GM12878 (cell line): ENCODE measurements at regions not wholly inside any gene's neighbourhood (a gene's known extent, or its start where the extent isn't known, plus 50 kb on each side); places are given as distances from the start of the nearest gene placed in this dataset.

Experiments
- ATAC-seq: fragments of 200-7000 bp; cut with Tn5 transposase; 3 replicates; pipeline ENCODE4 v1.9.1; 2020; ENCODE audit warnings: mild to moderate bottlenecking, moderate library complexity
- BruUV-seq: library from RNA; stranded (reverse); fragments of 400-500 nt; replicated peaks from 2 replicates; lab custom pipeline; 2021; lab: Mats Ljungman, UMichigan
- CTCF ChIA-PET: fragments of 300-600 bp; sonication (Branson Sonifier 250); formaldehyde crosslinking; extraction: SDS; loops from one replicate; lab custom pipeline; 2021; ENCODE audit warnings: inconsistent platforms; lab: Yijun Ruan, JAX
- POLR2A ChIA-PET: fragments of 350-600 bp; formaldehyde crosslinking; extraction: SDS; loops from one replicate; lab custom pipeline; 2021; ENCODE audit warnings: inconsistent platforms; lab: Charles Lee
- RAD21 ChIA-PET: fragments of 300-600 bp; sonication (Branson Sonifier 250); formaldehyde crosslinking; loops from one replicate; lab custom pipeline; 2023; ENCODE audit warnings: antibody characterized with exemption; ENCODE audit not compliant: unreplicated experiment; lab: Charles Lee
- SMC1A ChIA-PET: fragments of 300-600 bp; sonication (Branson Sonifier 250); formaldehyde crosslinking; loops from one replicate; lab custom pipeline; 2023; ENCODE audit not compliant: unreplicated experiment, uncharacterized antibody; lab: Charles Lee
- DNase-seq: peaks from one replicate; pipeline ENCODE4 v3.0.0-alpha.2; 2011; ENCODE audit warnings: low read depth, low spot score
- FAIRE-seq: peaks from 3 replicates; lab custom pipeline; 2011; peaks lifted over from hg19 to GRCh38; lab: Jason Lieb, UNC
- H2AFZ ChIP-seq: 2 replicates; pipeline ENCODE4 v1.6.0; 2011; ENCODE audit warnings: low read depth, low read length, control low read depth; ENCODE audit not compliant: control insufficient read depth
- H3K27ac ChIP-seq: 2 replicates; pipeline ENCODE4 v1.5.1; 2011; ENCODE audit warnings: control low read depth; ENCODE audit not compliant: control insufficient read depth, insufficient read depth
- H3K27me3 ChIP-seq, 2 experiments: replicated peaks in 1 of 2; 2 replicates each; pipeline versions ENCODE4 v1.6.0 to v1.6.1; 2011; ENCODE audit warnings: low read length in 1 of 2; ENCODE audit not compliant: control insufficient read depth in 2 of 2, insufficient read depth in 2 of 2
- H3K36me3 ChIP-seq, 2 experiments: 2 replicates each; pipeline ENCODE4 v1.5.1; 2011; ENCODE audit warnings: low read length in 1 of 2; ENCODE audit not compliant: control insufficient read depth in 2 of 2, insufficient read depth in 2 of 2
- H3K4me1 ChIP-seq: 2 replicates; pipeline ENCODE4 v1.6.1; 2011; ENCODE audit warnings: mild to moderate bottlenecking, low read length, moderate library complexity, mixed read lengths; ENCODE audit not compliant: control insufficient read depth, insufficient read depth
- H3K4me2 ChIP-seq: 2 replicates; pipeline ENCODE4 v1.6.0; 2011; ENCODE audit warnings: control low read depth; ENCODE audit not compliant: control insufficient read depth, insufficient read depth
- H3K4me3 ChIP-seq: fragments of 200-600 bp; sonication (generic); 2 replicates; pipeline ENCODE4 v1.5.1; 2016
- H3K79me2 ChIP-seq: 2 replicates; pipeline ENCODE4 v1.6.0; 2011; ENCODE audit warnings: low read length; ENCODE audit not compliant: control insufficient read depth, insufficient read depth
- H3K9ac ChIP-seq: 2 replicates; pipeline ENCODE4 v1.8.0; 2011; ENCODE audit warnings: low read length, control low read depth, mixed read lengths; ENCODE audit not compliant: control insufficient read depth, insufficient read depth
- H3K9me3 ChIP-seq: replicated peaks from 3 replicates; pipeline ENCODE4 v1.5.1; 2011; ENCODE audit warnings: mild to moderate bottlenecking, low read length; ENCODE audit not compliant: control insufficient read depth, insufficient read depth
- H4K20me1 ChIP-seq: 2 replicates; pipeline ENCODE4 v1.6.0; 2011; ENCODE audit not compliant: control insufficient read depth, insufficient read depth
- BCL3 ChIP-seq: IDR thresholded peaks from 2 replicates; pipeline ENCODE4 v1.6.1; 2011; ENCODE audit warnings: borderline replicate concordance, low read depth, mild to moderate bottlenecking, moderate library complexity, low read length; ENCODE audit not compliant: insufficient read depth, poor library complexity, severe bottlenecking
- CTCF ChIP-seq, 3 experiments: IDR thresholded peaks in 2 of 3; conservative IDR thresholded peaks in 1 of 3; 2 replicates each; pipeline ENCODE4 v1.5.1; 2011; ENCODE audit warnings: low read depth in 3 of 3, low read length in 3 of 3, mild to moderate bottlenecking in 3 of 3, control low read depth in 2 of 3, moderate library complexity in 2 of 3, inconsistent platforms in 1 of 3, mixed read lengths in 1 of 3; ENCODE audit not compliant: control insufficient read depth in 2 of 3, insufficient read depth in 1 of 3; ENCODE audit errors: extremely low read depth in 1 of 3
- GABPA ChIP-seq: IDR thresholded peaks from 2 replicates; pipeline ENCODE4 v1.6.1; 2014; ENCODE audit warnings: antibody characterized with exemption, low read depth, mild to moderate bottlenecking, inconsistent platforms
- HDGF ChIP-seq: fragments of 450-650 bp; IDR thresholded peaks from 2 replicates; pipeline ENCODE4 v1.6.1; 2016; ENCODE audit warnings: antibody characterized with exemption
- MXI1 ChIP-seq: fragments of 150-350 bp; IDR thresholded peaks from 2 replicates; pipeline ENCODE4 v1.6.1; 2011; ENCODE audit warnings: low read depth, mild to moderate bottlenecking, inconsistent platforms, low read length, improper control_type of control experiment
- REST ChIP-seq: IDR thresholded peaks from 2 replicates; pipeline ENCODE4 v1.6.1; 2012; ENCODE audit warnings: mild to moderate bottlenecking, low read depth, low read length
- RFX5 ChIP-seq: IDR thresholded peaks from 2 replicates; pipeline ENCODE4 v1.6.1; 2011; ENCODE audit warnings: low read depth, low read length, improper control_type of control experiment
- YY1 ChIP-seq: IDR thresholded peaks from 2 replicates; pipeline ENCODE4 v1.6.1; 2011; ENCODE audit warnings: low read depth, mild to moderate bottlenecking, low read length
- ZNF217 ChIP-seq: fragments of 450-650 bp; IDR thresholded peaks from 2 replicates; pipeline ENCODE4 v1.6.1; 2017; ENCODE audit warnings: antibody characterized with exemption, mild to moderate bottlenecking
- WGBS: methylation state at CpG from one replicate; pipeline ENCODE4 v1.1.6; 2016; ENCODE audit warnings: low lambda C conversion rate; ENCODE audit not compliant: insufficient replicate concordance, insufficient coverage; ENCODE audit errors: missing lambda C conversion rate; 5-methylcytosine and 5-hydroxymethylcytosine counted together
- in situ Hi-C: fragments of 300-500 bp; cut with MboI; formaldehyde crosslinking; loops from 9 replicates; pipeline ENCODE4 v1.14.3; 2018; ENCODE audit warnings: mixed read lengths
- intact Hi-C: fragments of 100-400 bp; cut with micrococcal nuclease; formaldehyde crosslinking; loops from one replicate; pipeline ENCODE4 v1.14.2; 2022; ENCODE audit not compliant: unreplicated experiment

- in situ Hi-C loops (no loop called here), intact Hi-C loops (no loop called here)
- ATAC-seq, result no peak
- ChIA-PET CTCF (no interaction called here), SMC1A (no interaction called here), RAD21 (no interaction called here), POLR2A (no interaction called here)
- H3K9ac ChIP-seq, result no peak overlapping the region
- no peaks in the 10 kb centered on the region for H3K4me1 ChIP-seq
- no peak overlapping the region for H3K4me3 ChIP-seq
- no peaks in the 10 kb centered on the region for H3K9me3 ChIP-seq
- no peak for DNase-seq
- no TSS peak for BruUV-seq
- no peaks in the 10 kb centered on the region for H3K79me2 ChIP-seq
- 39% methylated on average over 4 of the region's 4 CpGs for WGBS
- no peak overlapping the region for H3K4me2 ChIP-seq
- no peak overlapping the region for H3K27ac ChIP-seq
- TF ChIP-seq MXI1, result no peak
- no peak for FAIRE-seq
- no peaks in the 10 kb centered on the region for H3K27me3 ChIP-seq
- no peaks in the 10 kb centered on the region for H4K20me1 ChIP-seq
- H3K36me3 ChIP-seq, result no peaks in the 10 kb centered on the region
- no peak overlapping the region for H2AFZ ChIP-seq
Observed at GRCh38 chr12:115090783-115091182, 406.8 kb upstream of the TBX3 start.

- DNase-seq (no peak), ATAC-seq (no peak), FAIRE-seq (no peak)
- ChIA-PET POLR2A (no interaction called here), CTCF (no interaction called here), SMC1A (no interaction called here), RAD21 (no interaction called here)
- no peaks in the 10 kb centered on the region for H3K27me3 ChIP-seq
- H3K4me1 ChIP-seq, result no peaks in the 10 kb centered on the region
- H4K20me1 ChIP-seq, result no peaks in the 10 kb centered on the region
- in situ Hi-C loops, result no loop called here
- no TSS peak for BruUV-seq
- no peaks in the 10 kb centered on the region for H3K9me3 ChIP-seq
- TF ChIP-seq BCL3 (no peak), MXI1 (no peak), GABPA (no peak), ZNF217 (no peak), CTCF (IDR thresholded peaks at IDR 0.05 in 2 of 3, conservative IDR thresholded peaks at IDR 0.05 in 1 of 3; ENCODE audit: control insufficient read depth in 2 of 3, extremely low read depth in 1 of 3, insufficient read depth in 1 of 3, low read depth in 3 of 3, low read length in 3 of 3) (no peak), YY1 (no peak), RFX5 (no peak), HDGF (no peak), REST (no peak)
- intact Hi-C loops, result no loop called here
- H2AFZ ChIP-seq, result no peak overlapping the region
- H3K36me3 ChIP-seq, result no peaks in the 10 kb centered on the region
- H3K4me2 ChIP-seq, result no peak overlapping the region
- H3K9ac ChIP-seq, result no peak overlapping the region
- no peak overlapping the region for H3K27ac ChIP-seq
- H3K79me2 ChIP-seq, result no peaks in the 10 kb centered on the region
- no peak overlapping the region for H3K4me3 ChIP-seq
- WGBS, result 41% methylated on average over 13 of the region's 13 CpGs
Observed at GRCh38 chr12:115088995-115089841, 405.2 kb upstream of the TBX3 start.
